HG03457 (cell line): ENCODE measurements at regions not wholly inside any gene's neighbourhood (a gene's known extent, or its start where the extent isn't known, plus 50 kb on each side); places are given as distances from the start of the nearest gene placed in this dataset.
"Not testable (repeated sequence)": the region's sequence is repeated elsewhere in the genome, so short reads cannot be mapped to it uniquely, and the experiment has no call there.

Experiments
- ATAC-seq: cut with Tn5 transposase; IDR thresholded peaks from one replicate; pipeline ENCODE4 v1.9.1; 2021; ENCODE audit warnings: moderate number of reproducible peaks; ENCODE audit not compliant: unreplicated experiment

- ATAC-seq, result no peak
Observed at GRCh38 chr4:28248269-28248668, 1387.6 kb downstream of the STIM2 start.

GRCh38 chr4:28250646-28251045 lies 1390.0 kb downstream of the STIM2 start:
- no peak for ATAC-seq

GRCh38 chr4:28251831-28252230 lies 1391.2 kb downstream of the STIM2 start:
- ATAC-seq, result no peak

GRCh38 chr4:28254003-28254402 lies 1393.4 kb downstream of the STIM2 start:
- ATAC-seq, result no peak

GRCh38 chr4:28256295-28256694 lies 1395.7 kb downstream of the STIM2 start:
- ATAC-seq, result no peak

- ATAC-seq, result no peak
Observed at GRCh38 chr4:28259951-28260350, 1399.3 kb downstream of the STIM2 start.

GRCh38 chr4:28267166-28267565 lies 1406.5 kb downstream of the STIM2 start:
- no peak for ATAC-seq

GRCh38 chr4:28269426-28269825 lies 1408.8 kb downstream of the STIM2 start:
- no peak for ATAC-seq

GRCh38 chr4:28277931-28278330 lies 1417.3 kb downstream of the STIM2 start:
- ATAC-seq, result no peak

GRCh38 chr4:28278676-28279075 lies 1418.0 kb downstream of the STIM2 start:
- no peak for ATAC-seq

GRCh38 chr4:28279249-28279648 lies 1418.6 kb downstream of the STIM2 start:
- no peak for ATAC-seq

- ATAC-seq, result not testable (repeated sequence)
Observed at GRCh38 chr4:28286266-28286665, 1425.6 kb downstream of the STIM2 start.

GRCh38 chr4:28287831-28288233 lies 1427.2 kb downstream of the STIM2 start:
- no peak for ATAC-seq

- ATAC-seq, result no peak
Observed at GRCh38 chr4:28296239-28296638, 1435.6 kb downstream of the STIM2 start.

GRCh38 chr4:28310926-28311325 lies 1450.3 kb downstream of the STIM2 start:
- no peak for ATAC-seq

GRCh38 chr4:28312497-28312896 lies 1451.9 kb downstream of the STIM2 start:
- not testable (repeated sequence) for ATAC-seq

- no peak for ATAC-seq
Observed at GRCh38 chr4:28313729-28314713, 1453.4 kb downstream of the STIM2 start.

- ATAC-seq, result no peak
Observed at GRCh38 chr4:28317221-28317620, 1456.6 kb downstream of the STIM2 start.

- no peak for ATAC-seq
Observed at GRCh38 chr4:28334249-28334648, 1473.6 kb downstream of the STIM2 start.

- no peak for ATAC-seq
Observed at GRCh38 chr4:28341784-28342183, 1481.1 kb downstream of the STIM2 start.

- ATAC-seq, result no peak
Observed at GRCh38 chr4:28350485-28350884, 1489.8 kb downstream of the STIM2 start.

GRCh38 chr4:28351102-28351501 lies 1490.5 kb downstream of the STIM2 start:
- no peak for ATAC-seq

- ATAC-seq, result no peak
Observed at GRCh38 chr4:28351826-28352225, 1491.2 kb downstream of the STIM2 start.
